ENCODE measurements at regions not wholly inside any gene's neighbourhood (a gene's known extent, or its start where the extent isn't known, plus 50 kb on each side); places are given as distances from the start of the nearest gene placed in this dataset.

GRCh38 chr10:28366994-28367393, 64.1 kb upstream of the MPP7 start:
- TF ChIP-seq, protein P1, sequence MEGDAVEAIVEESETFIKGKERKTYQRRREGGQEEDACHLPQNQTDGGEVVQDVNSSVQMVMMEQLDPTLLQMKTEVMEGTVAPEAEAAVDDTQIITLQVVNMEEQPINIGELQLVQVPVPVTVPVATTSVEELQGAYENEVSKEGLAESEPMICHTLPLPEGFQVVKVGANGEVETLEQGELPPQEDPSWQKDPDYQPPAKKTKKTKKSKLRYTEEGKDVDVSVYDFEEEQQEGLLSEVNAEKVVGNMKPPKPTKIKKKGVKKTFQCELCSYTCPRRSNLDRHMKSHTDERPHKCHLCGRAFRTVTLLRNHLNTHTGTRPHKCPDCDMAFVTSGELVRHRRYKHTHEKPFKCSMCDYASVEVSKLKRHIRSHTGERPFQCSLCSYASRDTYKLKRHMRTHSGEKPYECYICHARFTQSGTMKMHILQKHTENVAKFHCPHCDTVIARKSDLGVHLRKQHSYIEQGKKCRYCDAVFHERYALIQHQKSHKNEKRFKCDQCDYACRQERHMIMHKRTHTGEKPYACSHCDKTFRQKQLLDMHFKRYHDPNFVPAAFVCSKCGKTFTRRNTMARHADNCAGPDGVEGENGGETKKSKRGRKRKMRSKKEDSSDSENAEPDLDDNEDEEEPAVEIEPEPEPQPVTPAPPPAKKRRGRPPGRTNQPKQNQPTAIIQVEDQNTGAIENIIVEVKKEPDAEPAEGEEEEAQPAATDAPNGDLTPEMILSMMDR (IDR thresholded peaks at IDR 0.05): no peak
- no peak for TF ChIP-seq ZFX (IDR thresholded peaks at IDR 0.05; ENCODE audit: borderline replicate concordance)

All from 22Rv1 (cell line).